ENCODE measurements at regions not wholly inside any gene's neighbourhood (a gene's known extent, or its start where the extent isn't known, plus 50 kb on each side); places are given as distances from the start of the nearest gene placed in this dataset.

- Histone ChIP-seq H3K4me3 (ENCODE audit: low read depth, low read length) (no peak overlapping the region), H3K79me2 (no peaks in the 10 kb centered on the region), H3K9me3 (ENCODE audit: control insufficient read depth, low read length) (no peaks in the 10 kb centered on the region), H3K27ac (no peak overlapping the region), H3K27me3 (ENCODE audit: control insufficient read depth, insufficient read depth, low read length) (no peaks in the 10 kb centered on the region), H3K9ac (no peak overlapping the region), H3K4me2 (ENCODE audit: low read length) (no peak overlapping the region), H3K36me3 (ENCODE audit: control insufficient read depth, insufficient read depth, low read length) (no peaks in the 10 kb centered on the region), H2AFZ (no peak overlapping the region), H3K4me1 (no peaks in the 10 kb centered on the region)
- TF ChIP-seq CTCF (IDR thresholded peaks at IDR 0.05) = no peak
Observed at GRCh38 chr1:214117780-214118179, 130.0 kb downstream of the PROX1 start.

- Histone ChIP-seq H3K4me3 (ENCODE audit: low read depth, low read length) (no peak overlapping the region), H3K9me3 (ENCODE audit: control insufficient read depth, low read length) (no peaks in the 10 kb centered on the region), H3K4me1 (no peaks in the 10 kb centered on the region), H3K27me3 (ENCODE audit: control insufficient read depth, insufficient read depth, low read length) (no peaks in the 10 kb centered on the region), H2AFZ (no peak overlapping the region), H3K27ac (no peak overlapping the region), H3K79me2 (no peaks in the 10 kb centered on the region), H3K4me2 (ENCODE audit: low read length) (no peak overlapping the region), H3K36me3 (ENCODE audit: control insufficient read depth, insufficient read depth, low read length) (no peaks in the 10 kb centered on the region), H3K9ac (no peak overlapping the region)
- no peak for TF ChIP-seq CTCF (IDR thresholded peaks at IDR 0.05)
Observed at GRCh38 chr1:214120191-214120590, 132.4 kb downstream of the PROX1 start.

- H3K4me3 ChIP-seq (ENCODE audit: low read depth, low read length) = no peak overlapping the region
- H3K36me3 ChIP-seq (ENCODE audit: control insufficient read depth, insufficient read depth, low read length) = no peaks in the 10 kb centered on the region
- H2AFZ ChIP-seq = no peak overlapping the region
- TF ChIP-seq CTCF (IDR thresholded peaks at IDR 0.05) = no peak
- no peak overlapping the region for H3K4me2 ChIP-seq (ENCODE audit: low read length)
- no peaks in the 10 kb centered on the region for H3K79me2 ChIP-seq
- no peaks in the 10 kb centered on the region for H3K4me1 ChIP-seq
- H3K27ac ChIP-seq = no peak overlapping the region
- H3K9me3 ChIP-seq (ENCODE audit: control insufficient read depth, low read length) = no peaks in the 10 kb centered on the region
- H3K9ac ChIP-seq = no peak overlapping the region
- no peaks in the 10 kb centered on the region for H3K27me3 ChIP-seq (ENCODE audit: control insufficient read depth, insufficient read depth, low read length)
Observed at GRCh38 chr1:214120951-214121350, 133.2 kb downstream of the PROX1 start.

GRCh38 chr1:214122110-214122509, 134.3 kb downstream of the PROX1 start:
- Histone ChIP-seq H3K27me3 (ENCODE audit: control insufficient read depth, insufficient read depth, low read length) (no peaks in the 10 kb centered on the region), H2AFZ (no peak overlapping the region), H3K79me2 (no peaks in the 10 kb centered on the region), H3K4me2 (ENCODE audit: low read length) (no peak overlapping the region), H3K27ac (no peak overlapping the region), H3K9ac (no peak overlapping the region), H3K9me3 (ENCODE audit: control insufficient read depth, low read length) (no peaks in the 10 kb centered on the region), H3K4me3 (ENCODE audit: low read depth, low read length) (no peak overlapping the region), H3K4me1 (no peaks in the 10 kb centered on the region), H3K36me3 (ENCODE audit: control insufficient read depth, insufficient read depth, low read length) (no peaks in the 10 kb centered on the region)
- no peak for TF ChIP-seq CTCF (IDR thresholded peaks at IDR 0.05)

GRCh38 chr1:214123061-214123784, 135.4 kb downstream of the PROX1 start:
- H3K9ac ChIP-seq = no peak overlapping the region
- TF ChIP-seq CTCF (IDR thresholded peaks at IDR 0.05) = peak; percentile 20

More at GRCh38 chr1:214123061-214123784, 135.4 kb downstream of the PROX1 start:
- Histone ChIP-seq H3K4me2 (ENCODE audit: low read length) (peak overlapping the region; percentile 40), H3K4me3 (ENCODE audit: low read depth, low read length) (no peak overlapping the region), H3K9me3 (ENCODE audit: control insufficient read depth, low read length) (no peaks in the 10 kb centered on the region), H3K4me1 (no peaks in the 10 kb centered on the region), H3K27me3 (ENCODE audit: control insufficient read depth, insufficient read depth, low read length) (no peaks in the 10 kb centered on the region), H2AFZ (no peak overlapping the region), H3K27ac (no peak overlapping the region), H3K79me2 (no peaks in the 10 kb centered on the region), H3K36me3 (ENCODE audit: control insufficient read depth, insufficient read depth, low read length) (no peaks in the 10 kb centered on the region)
